ENCODE measurements at regions not wholly inside any gene's neighbourhood (a gene's known extent, or its start where the extent isn't known, plus 50 kb on each side); places are given as distances from the start of the nearest gene placed in this dataset.
A peak's percentile ranks its signal among the peaks of the same experiment; 100 is the strongest.

DNA sequence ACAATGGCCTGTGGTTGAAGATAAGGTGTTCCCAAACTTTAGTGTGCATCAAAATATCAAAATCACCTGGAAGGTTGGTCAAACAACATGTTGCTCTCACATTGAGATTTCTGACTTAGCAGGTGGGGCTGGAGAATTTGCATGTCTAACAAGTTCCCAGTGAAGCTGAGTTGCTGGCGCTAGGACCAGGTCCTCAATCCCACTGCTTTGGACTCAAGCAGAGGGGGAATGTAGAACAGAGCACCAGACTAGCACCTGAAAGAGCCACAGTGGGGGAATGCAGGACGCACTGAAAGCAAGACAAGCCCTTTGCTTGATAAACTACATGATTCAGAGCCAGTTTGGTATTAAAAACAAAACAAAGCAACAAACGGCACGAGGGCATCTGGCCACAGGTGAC, 458.1 kb downstream of the MTRR start:
- Histone ChIP-seq H4K8ac (ENCODE audit: extremely low read depth, insufficient read depth, low read length) (no peak overlapping the region), H3K18ac (ENCODE audit: extremely low read depth, low read length) (no peak overlapping the region), H3K4me2 (ENCODE audit: insufficient read depth in 1 of 2, low read depth in 2 of 2, low read length in 2 of 2) (no peak overlapping the region), H3K4me1 (replicated peaks in 1 of 4; ENCODE audit: control insufficient read depth in 3 of 4, insufficient read depth in 4 of 4, low read length in 3 of 4) (no peaks in the 10 kb centered on the region; a peak in 1 of 7 replicates), H3K23ac (ENCODE audit: insufficient read length) (no peak overlapping the region), H2AK5ac (ENCODE audit: low read depth, low read length) (no peak overlapping the region), H3K36me3 (ENCODE audit: control insufficient read depth in 2 of 4, insufficient read depth in 4 of 4, low read length in 3 of 4) (no peaks in the 10 kb centered on the region), H3K79me1 (ENCODE audit: low read depth, low read length) (no peaks in the 10 kb centered on the region), H4K91ac (replicated peaks; ENCODE audit: insufficient read length, low read length) (no peak overlapping the region), H2BK120ac (replicated peaks; ENCODE audit: low read depth, low read length) (no peak overlapping the region), H3K9me3 (ENCODE audit: insufficient read depth in 2 of 2, low read depth in 1 of 2, low read length in 1 of 2) (no peaks in the 10 kb centered on the region), H2BK20ac (ENCODE audit: low read length) (no peak overlapping the region), H4K5ac (ENCODE audit: insufficient read length, low read depth, low read length) (no peak overlapping the region), H3K23me2 (ENCODE audit: low read depth, low read length) (no peaks in the 10 kb centered on the region), H3K79me2 (ENCODE audit: control insufficient read depth in 1 of 2, insufficient read depth in 2 of 2, low read length in 2 of 2) (no peaks in the 10 kb centered on the region), H3K14ac (ENCODE audit: insufficient read length) (no peak overlapping the region), H3K27me3 (replicated peaks in 1 of 4; ENCODE audit: control insufficient read depth in 3 of 4, extremely low read depth in 1 of 4, insufficient read depth in 3 of 4, low read length in 3 of 4) (no peaks in the 10 kb centered on the region), H2BK15ac (ENCODE audit: low read length) (no peak overlapping the region), H2BK12ac (ENCODE audit: low read depth, low read length) (no peak overlapping the region), H3K27ac (ENCODE audit: low read depth, low read length) (no peak overlapping the region), H4K20me1 (replicated peaks in 1 of 2; ENCODE audit: control insufficient read depth in 1 of 2, insufficient read depth in 2 of 2, low read length in 2 of 2) (no peaks in the 10 kb centered on the region), H3K56ac (replicated peaks; ENCODE audit: insufficient read length, low read depth, low read length) (no peak overlapping the region), H3K4ac (replicated peaks; ENCODE audit: insufficient read length, low read depth, low read length) (no peak overlapping the region), H2BK5ac (ENCODE audit: low read depth, low read length) (no peak overlapping the region), H3K4me3 (ENCODE audit: extremely low read depth in 1 of 4, insufficient read depth in 2 of 4, low read depth in 3 of 4, low read length in 4 of 4) (no peak overlapping the region), H3K9ac (replicated peaks in 1 of 4; ENCODE audit: extremely low read depth in 1 of 4, low read depth in 3 of 4, low read length in 3 of 4) (no peak overlapping the region), H2AFZ (ENCODE audit: low read length) (0 out of 2 replicates have a peak overlapping the region, but pooled peaks have one; percentile 7)
- DNase-seq (ENCODE audit: low read depth in 1 of 2, low spot score in 2 of 2) (no peak), FAIRE-seq (no peak)
- ChIA-PET CTCF (ENCODE audit: partially characterized antibody) (interaction anchor here (1.4 kb wide), 1 partner anchor 14 kb away, joined by 8 read pairs; no protein-coding TSS in a partner anchor), POLR2A (ENCODE audit: partially characterized antibody) (no interaction called here)
- 75% methylated on average over 4 of the region's 4 CpGs; no CpG with 5 or more reads in 1 of the 2 experiments for WGBS, 2 experiments (ENCODE audit: extremely low coverage in 1 of 2, insufficient coverage in 1 of 2, insufficient read length in 1 of 2, insufficient replicate concordance in 2 of 2, low coverage in 1 of 2, low lambda C conversion rate in 2 of 2, missing lambda C conversion rate in 1 of 2)
- TF ChIP-seq BRCA1 (IDR thresholded peaks at IDR 0.05; ENCODE audit: low read depth, low read length) (no peak), RBBP5 (IDR thresholded peaks at IDR 0.05; ENCODE audit: borderline replicate concordance, low read depth, low read length) (no peak), BCL11A (IDR thresholded peaks at IDR 0.05; ENCODE audit: low read depth in 2 of 2, low read length in 2 of 2) (no peak), EZH2 (IDR thresholded peaks at IDR 0.05; ENCODE audit: low read depth, low read length, severe bottlenecking) (no peak), JUND (IDR thresholded peaks at IDR 0.05; ENCODE audit: low read length) (no peak), ASH2L (IDR thresholded peaks at IDR 0.05; ENCODE audit: low read length) (no peak), ZNF274 (IDR thresholded peaks at IDR 0.05; ENCODE audit: borderline replicate concordance, extremely low read depth, low read length) (no peak), NANOG (IDR thresholded peaks at IDR 0.05; ENCODE audit: insufficient read depth, low read depth, low read length, poor library complexity, severe bottlenecking) (no peak), RFX5 (IDR thresholded peaks at IDR 0.05; ENCODE audit: borderline replicate concordance, low read depth, low read length) (no peak), SP2 (IDR thresholded peaks at IDR 0.05; ENCODE audit: low read length) (no peak)
- TF ChIP-seq, protein P1, sequence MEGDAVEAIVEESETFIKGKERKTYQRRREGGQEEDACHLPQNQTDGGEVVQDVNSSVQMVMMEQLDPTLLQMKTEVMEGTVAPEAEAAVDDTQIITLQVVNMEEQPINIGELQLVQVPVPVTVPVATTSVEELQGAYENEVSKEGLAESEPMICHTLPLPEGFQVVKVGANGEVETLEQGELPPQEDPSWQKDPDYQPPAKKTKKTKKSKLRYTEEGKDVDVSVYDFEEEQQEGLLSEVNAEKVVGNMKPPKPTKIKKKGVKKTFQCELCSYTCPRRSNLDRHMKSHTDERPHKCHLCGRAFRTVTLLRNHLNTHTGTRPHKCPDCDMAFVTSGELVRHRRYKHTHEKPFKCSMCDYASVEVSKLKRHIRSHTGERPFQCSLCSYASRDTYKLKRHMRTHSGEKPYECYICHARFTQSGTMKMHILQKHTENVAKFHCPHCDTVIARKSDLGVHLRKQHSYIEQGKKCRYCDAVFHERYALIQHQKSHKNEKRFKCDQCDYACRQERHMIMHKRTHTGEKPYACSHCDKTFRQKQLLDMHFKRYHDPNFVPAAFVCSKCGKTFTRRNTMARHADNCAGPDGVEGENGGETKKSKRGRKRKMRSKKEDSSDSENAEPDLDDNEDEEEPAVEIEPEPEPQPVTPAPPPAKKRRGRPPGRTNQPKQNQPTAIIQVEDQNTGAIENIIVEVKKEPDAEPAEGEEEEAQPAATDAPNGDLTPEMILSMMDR (IDR thresholded peaks at IDR 0.05; ENCODE audit: control extremely low read depth in 1 of 3, insufficient read depth in 1 of 3, low read depth in 1 of 3, low read length in 3 of 3): no peak
- TF ChIP-seq, protein P2, sequence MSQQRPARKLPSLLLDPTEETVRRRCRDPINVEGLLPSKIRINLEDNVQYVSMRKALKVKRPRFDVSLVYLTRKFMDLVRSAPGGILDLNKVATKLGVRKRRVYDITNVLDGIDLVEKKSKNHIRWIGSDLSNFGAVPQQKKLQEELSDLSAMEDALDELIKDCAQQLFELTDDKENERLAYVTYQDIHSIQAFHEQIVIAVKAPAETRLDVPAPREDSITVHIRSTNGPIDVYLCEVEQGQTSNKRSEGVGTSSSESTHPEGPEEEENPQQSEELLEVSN (IDR thresholded peaks at IDR 0.05): no peak

Measured in H1 (cell line).